ENCODE measurements at regions not wholly inside any gene's neighbourhood (a gene's known extent, or its start where the extent isn't known, plus 50 kb on each side); places are given as distances from the start of the nearest gene placed in this dataset.
A peak's percentile ranks its signal among the peaks of the same experiment; 100 is the strongest.

DNA sequence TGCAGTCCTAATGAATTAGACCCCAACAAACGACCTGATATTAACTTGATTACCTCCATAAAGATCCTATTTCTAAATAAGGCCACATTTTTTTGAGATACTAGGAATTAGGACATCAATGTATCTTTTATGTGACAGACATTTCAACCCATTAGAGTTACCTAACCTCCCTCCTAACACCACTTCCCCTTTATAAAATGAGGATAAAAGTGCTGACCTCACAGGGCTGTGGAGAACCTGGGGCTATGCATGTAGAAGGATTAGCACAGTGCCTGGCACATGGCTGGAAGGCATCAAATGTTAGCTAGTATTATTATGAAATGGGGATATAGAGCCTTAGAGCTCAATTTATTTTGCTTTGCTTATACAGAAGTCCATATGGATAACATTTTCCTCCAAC, 53.5 kb upstream of the LRRN1 start:
- DNase-seq (ENCODE audit: low read depth, low spot score) = no peak

GRCh38 chr3:3744826-3745225, 54.4 kb upstream of the LRRN1 start:
- no peak for DNase-seq (ENCODE audit: low read depth, low spot score)

- no peak for DNase-seq (ENCODE audit: low read depth, low spot score)
These were observed 55.5 kb upstream of the LRRN1 start for GRCh38 chr3:3743754-3744153.

GRCh38 chr3:3740061-3740460, 59.2 kb upstream of the LRRN1 start:
- no peak for DNase-seq (ENCODE audit: low read depth, low spot score)

DNA sequence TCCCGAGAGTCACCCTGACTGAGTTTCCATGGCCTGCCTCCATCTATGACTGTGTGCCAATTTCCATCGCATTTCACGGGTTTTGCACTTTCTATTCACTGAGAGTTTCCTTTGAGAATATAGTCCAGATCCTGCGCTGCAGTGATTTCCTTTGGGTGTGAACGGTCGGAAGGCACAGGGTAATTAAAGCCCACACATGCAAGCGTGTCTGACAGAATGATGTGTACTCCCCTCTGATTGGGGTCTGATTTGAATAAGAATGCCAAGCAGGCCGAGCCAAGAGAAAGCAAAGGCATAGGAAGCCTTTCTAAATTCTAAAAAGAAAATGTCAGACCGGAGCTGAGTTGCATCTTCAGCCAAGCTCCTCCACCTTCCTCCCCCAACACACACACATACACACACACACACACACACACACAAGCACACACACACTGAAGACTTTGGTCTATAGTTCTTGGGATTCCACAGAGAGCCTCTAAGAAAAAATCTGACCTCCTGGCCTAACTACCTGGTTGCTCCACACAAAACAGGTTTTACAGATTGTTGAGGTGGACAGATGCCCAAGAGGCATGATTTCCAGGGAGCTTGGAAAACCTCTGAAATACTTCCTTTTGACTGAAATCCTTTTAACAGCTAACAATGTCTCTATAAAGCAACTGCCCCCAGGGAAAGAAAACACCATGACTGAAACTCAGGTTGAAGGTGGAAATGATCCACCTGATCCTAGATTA, 59.7 kb upstream of the LRRN1 start:
- peak; percentile 37 for DNase-seq (ENCODE audit: low read depth, low spot score)

- no peak for DNase-seq (ENCODE audit: low read depth, low spot score)
These were observed 61.7 kb upstream of the LRRN1 start for GRCh38 chr3:3737531-3737930.

- DNase-seq (ENCODE audit: low read depth, low spot score) = no peak
These were observed 63.3 kb upstream of the LRRN1 start for GRCh38 chr3:3735919-3736318.

- DNase-seq (ENCODE audit: low read depth, low spot score) = no peak
These were observed 64.3 kb upstream of the LRRN1 start for GRCh38 chr3:3734881-3735280.

GRCh38 chr3:3729261-3729660, 70.0 kb upstream of the LRRN1 start:
- DNase-seq (ENCODE audit: low read depth, low spot score) = no peak

DNA sequence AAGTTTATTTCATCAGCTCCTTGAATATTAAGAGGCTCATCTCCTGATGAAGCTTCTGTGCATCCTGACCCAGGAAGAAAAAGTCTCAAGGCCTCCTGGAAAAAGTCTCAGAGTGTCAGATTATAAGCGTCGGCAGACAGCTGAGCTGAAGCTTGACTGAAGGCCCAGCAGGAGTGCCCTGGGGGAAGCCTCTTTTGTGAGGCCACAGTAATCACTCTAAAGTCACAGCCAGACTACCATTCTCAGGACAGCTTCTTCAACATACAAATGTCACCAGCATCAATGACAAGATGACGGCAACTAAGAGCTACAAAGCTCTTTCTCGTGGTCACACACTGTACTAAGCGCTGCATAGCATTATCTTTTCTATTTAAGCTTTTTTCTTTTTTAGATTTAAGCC, 72.7 kb upstream of the LRRN1 start:
- DNase-seq (ENCODE audit: low read depth, low spot score) = no peak

- no peak for DNase-seq (ENCODE audit: low read depth, low spot score)
These were observed 84.7 kb upstream of the LRRN1 start for GRCh38 chr3:3714572-3714971.

DNA sequence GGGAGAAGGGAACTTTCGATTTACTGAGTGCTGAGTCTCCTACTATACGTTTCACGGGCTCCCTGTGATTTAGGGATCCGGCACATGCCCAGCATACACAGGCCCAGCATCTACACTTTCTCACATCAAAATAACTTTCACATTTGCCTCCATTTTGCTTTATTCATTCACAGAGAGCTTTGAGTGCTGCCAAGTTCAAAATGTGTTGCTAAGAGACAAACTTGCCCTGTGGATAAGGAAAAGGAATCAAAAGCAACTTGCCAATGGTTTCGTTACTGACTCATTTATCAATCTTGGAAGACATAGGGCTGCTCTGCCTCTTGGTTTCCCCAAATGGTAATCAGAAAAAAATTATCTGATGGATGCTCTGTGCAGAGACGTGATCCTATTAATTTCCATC, 86.3 kb upstream of the LRRN1 start:
- no peak for DNase-seq (ENCODE audit: low read depth, low spot score)

DNA sequence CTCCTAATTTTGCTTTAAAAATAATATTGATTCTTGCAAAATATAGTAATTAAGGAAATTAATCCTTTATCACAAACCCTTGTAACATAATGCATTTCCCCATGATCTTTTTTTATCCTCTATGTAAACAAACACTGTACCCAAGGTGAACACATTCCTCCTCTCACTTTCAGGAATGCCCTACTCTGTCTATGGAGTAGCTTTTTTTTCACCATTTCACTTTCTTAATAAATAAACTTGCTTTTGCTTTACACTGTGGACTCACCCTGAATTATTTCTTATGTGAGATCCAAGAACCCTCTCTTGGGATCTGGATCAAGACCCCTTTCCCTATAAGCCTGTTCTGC, 90.5 kb upstream of the LRRN1 start:
- no peak for DNase-seq (ENCODE audit: low read depth, low spot score)

DNA sequence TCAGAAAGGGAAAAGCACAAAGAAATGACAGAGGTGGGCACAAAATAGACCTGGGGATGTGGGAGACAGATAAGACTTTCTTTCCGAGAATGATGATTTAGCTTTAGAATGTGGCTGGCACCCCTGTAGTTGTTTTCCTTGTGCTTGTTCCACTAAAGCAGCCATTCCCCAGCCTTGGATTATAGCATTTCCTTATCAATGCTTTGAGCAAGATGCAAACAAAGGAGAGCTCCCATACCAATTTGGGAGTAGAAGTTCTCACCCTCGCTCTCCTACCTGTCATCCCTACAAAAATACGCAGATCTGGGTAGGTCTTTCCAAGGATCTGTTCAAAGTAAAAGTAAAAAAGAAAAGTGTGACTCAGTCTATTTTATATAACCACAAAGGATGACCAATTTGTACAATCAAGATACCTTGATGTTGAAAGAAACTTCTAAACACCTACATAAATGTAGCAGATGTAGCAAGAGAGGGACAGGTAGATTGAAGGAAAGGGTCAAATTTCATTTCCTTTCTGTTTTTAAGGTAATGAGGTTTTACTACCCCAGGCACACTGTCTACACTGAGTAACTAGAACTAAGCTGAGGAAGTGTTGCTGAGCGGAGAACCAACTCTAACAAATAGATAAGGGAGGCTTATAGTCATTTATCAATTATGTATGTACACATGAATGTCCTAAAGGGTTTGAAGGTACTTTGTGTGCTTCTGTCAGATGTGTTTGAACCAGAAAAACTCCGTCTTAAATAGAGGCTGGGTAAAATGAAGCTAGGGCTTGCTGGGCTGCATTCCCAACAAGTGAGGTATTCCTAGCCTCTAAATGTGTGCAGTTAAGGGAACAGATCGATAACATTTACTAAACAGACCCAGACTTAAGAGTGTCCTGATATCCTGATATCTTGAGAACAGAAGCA, 91.1 kb upstream of the LRRN1 start:
- peak; percentile 25 for DNase-seq (ENCODE audit: low read depth, low spot score)

- DNase-seq (ENCODE audit: low read depth, low spot score) = peak; percentile 63
These were observed 94.0 kb upstream of the LRRN1 start for GRCh38 chr3:3705090-3705775.

- no peak for DNase-seq (ENCODE audit: low read depth, low spot score)
These were observed 97.3 kb upstream of the LRRN1 start for GRCh38 chr3:3701949-3702348.

GRCh38 chr3:3699816-3700633, 99.2 kb upstream of the LRRN1 start:
- peak; percentile 80 for DNase-seq (ENCODE audit: low read depth, low spot score)

GRCh38 chr3:3699407-3699806, 99.8 kb upstream of the LRRN1 start:
- no peak for DNase-seq (ENCODE audit: low read depth, low spot score)

GRCh38 chr3:3696345-3696744, 102.9 kb upstream of the LRRN1 start:
- DNase-seq (ENCODE audit: low read depth, low spot score) = no peak

- no peak for DNase-seq (ENCODE audit: low read depth, low spot score)
These were observed 105.6 kb upstream of the LRRN1 start for GRCh38 chr3:3693593-3693992.

DNA sequence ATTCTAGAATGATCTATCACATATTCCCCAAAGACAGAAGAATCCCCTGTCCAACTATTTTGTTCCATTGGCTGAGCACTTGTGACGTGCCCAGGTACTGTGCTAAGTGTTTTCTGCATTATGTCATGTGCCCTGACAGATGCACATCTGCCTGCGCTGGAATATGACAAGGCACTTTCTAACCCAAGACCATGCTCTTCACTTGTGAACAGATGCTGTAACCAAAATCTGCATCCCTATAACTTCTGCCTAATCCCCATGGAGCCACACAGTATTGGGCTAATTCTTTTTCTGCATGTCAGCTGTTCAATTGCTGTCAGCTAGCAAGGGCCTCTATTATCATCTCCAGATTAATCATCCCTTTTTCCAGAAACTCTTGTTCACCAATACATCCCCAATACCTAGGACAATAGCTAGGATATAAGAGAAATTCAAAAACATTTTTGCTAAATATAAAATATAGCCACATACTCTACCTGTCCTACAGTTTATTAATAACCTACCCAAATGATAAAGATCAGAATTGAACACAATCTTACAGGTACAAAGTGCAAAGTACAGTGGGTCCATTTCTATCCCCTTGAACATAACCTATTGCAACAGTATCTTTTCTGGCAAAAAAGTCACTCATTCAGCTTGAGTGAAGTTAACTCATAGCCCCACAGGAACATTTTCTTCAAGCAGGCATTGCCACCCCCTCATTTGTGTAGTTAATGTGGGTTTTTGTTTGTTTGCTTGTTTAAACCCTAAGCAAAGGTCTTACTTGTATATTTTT, 109.4 kb upstream of the LRRN1 start:
- no peak for DNase-seq (ENCODE audit: low read depth, low spot score)
